ENCODE measurements at regions not wholly inside any gene's neighbourhood (a gene's known extent, or its start where the extent isn't known, plus 50 kb on each side); places are given as distances from the start of the nearest gene placed in this dataset.

- no peak overlapping the region for H3K27ac ChIP-seq
- TF ChIP-seq CTCF (conservative IDR thresholded peaks at IDR 0.05; ENCODE audit: low read depth): no peak
- POLR2A ChIA-PET (ENCODE audit: low non-redundant PET): no interaction called here
- CTCF ChIA-PET: no interaction called here
- DNase-seq (ENCODE audit: low spot score): no peak
These were observed 91.3 kb downstream of the NKX6-1 start for GRCh38 chr4:84407554-84408407.

- DNase-seq (ENCODE audit: low spot score): no peak
- no peak overlapping the region for H3K27ac ChIP-seq
- ChIA-PET CTCF (interaction anchor here (0.7 kb wide), 1 partner anchor 24 kb away, joined by 3 read pairs; no protein-coding TSS in a partner anchor), POLR2A (ENCODE audit: low non-redundant PET) (no interaction called here)
- TF ChIP-seq CTCF (conservative IDR thresholded peaks at IDR 0.05; ENCODE audit: low read depth): no peak
These were observed 95.4 kb downstream of the NKX6-1 start for GRCh38 chr4:84403656-84404055.

GRCh38 chr4:84401701-84402306, 97.3 kb downstream of the NKX6-1 start:
- no peak for TF ChIP-seq CTCF (conservative IDR thresholded peaks at IDR 0.05; ENCODE audit: low read depth)
- CTCF ChIA-PET: no interaction called here
- DNase-seq (ENCODE audit: low spot score): no peak
- POLR2A ChIA-PET (ENCODE audit: low non-redundant PET): no interaction called here
- no peak overlapping the region for H3K27ac ChIP-seq

GRCh38 chr4:84394386-84394785, 104.7 kb downstream of the NKX6-1 start:
- H3K27ac ChIP-seq: no peak overlapping the region
- POLR2A ChIA-PET (ENCODE audit: low non-redundant PET): no interaction called here
- no peak for DNase-seq (ENCODE audit: low spot score)
- CTCF ChIA-PET: interaction anchor here (0.6 kb wide), 1 partner anchor 10 kb away, joined by 3 read pairs; no protein-coding TSS in a partner anchor
- no peak for TF ChIP-seq CTCF (conservative IDR thresholded peaks at IDR 0.05; ENCODE audit: low read depth)

- no peak for TF ChIP-seq CTCF (conservative IDR thresholded peaks at IDR 0.05; ENCODE audit: low read depth)
- H3K27ac ChIP-seq: no peak overlapping the region
- CTCF ChIA-PET: no interaction called here
- no peak for DNase-seq (ENCODE audit: low spot score)
- POLR2A ChIA-PET (ENCODE audit: low non-redundant PET): no interaction called here
These were observed 106.0 kb downstream of the NKX6-1 start for GRCh38 chr4:84392951-84393590.

- peak; percentile 5 for DNase-seq (ENCODE audit: low spot score)
- no peak overlapping the region for H3K27ac ChIP-seq
- ChIA-PET CTCF (no interaction called here), POLR2A (ENCODE audit: low non-redundant PET) (no interaction called here)
- no peak for TF ChIP-seq CTCF (conservative IDR thresholded peaks at IDR 0.05; ENCODE audit: low read depth)
These were observed 109.7 kb downstream of the NKX6-1 start for GRCh38 chr4:84389406-84389805.
